GM12878 (cell line): ENCODE measurements at regions not wholly inside any gene's neighbourhood (a gene's known extent, or its start where the extent isn't known, plus 50 kb on each side); places are given as distances from the start of the nearest gene placed in this dataset.

ENCODE experiments used
- ATAC-seq: fragments of 200-7000 bp; cut with Tn5 transposase; 3 replicates; pipeline ENCODE4 v1.9.1; 2020; ENCODE audit warnings: mild to moderate bottlenecking, moderate library complexity
- BruUV-seq: library from RNA; stranded (reverse); fragments of 400-500 nt; replicated peaks from 2 replicates; lab custom pipeline; 2021; lab: Mats Ljungman, UMichigan
- CTCF ChIA-PET: fragments of 300-600 bp; sonication (Branson Sonifier 250); formaldehyde crosslinking; extraction: SDS; loops from one replicate; lab custom pipeline; 2021; ENCODE audit warnings: inconsistent platforms; lab: Yijun Ruan, JAX
- POLR2A ChIA-PET: fragments of 350-600 bp; formaldehyde crosslinking; extraction: SDS; loops from one replicate; lab custom pipeline; 2021; ENCODE audit warnings: inconsistent platforms; lab: Charles Lee
- RAD21 ChIA-PET: fragments of 300-600 bp; sonication (Branson Sonifier 250); formaldehyde crosslinking; loops from one replicate; lab custom pipeline; 2023; ENCODE audit warnings: antibody characterized with exemption; ENCODE audit not compliant: unreplicated experiment; lab: Charles Lee
- SMC1A ChIA-PET: fragments of 300-600 bp; sonication (Branson Sonifier 250); formaldehyde crosslinking; loops from one replicate; lab custom pipeline; 2023; ENCODE audit not compliant: unreplicated experiment, uncharacterized antibody; lab: Charles Lee
- DNase-seq: peaks from one replicate; pipeline ENCODE4 v3.0.0-alpha.2; 2011; ENCODE audit warnings: low read depth, low spot score
- FAIRE-seq: peaks from 3 replicates; lab custom pipeline; 2011; peaks lifted over from hg19 to GRCh38; lab: Jason Lieb, UNC
- H2AFZ ChIP-seq: 2 replicates; pipeline ENCODE4 v1.6.0; 2011; ENCODE audit warnings: low read depth, low read length, control low read depth; ENCODE audit not compliant: control insufficient read depth
- H3K27ac ChIP-seq: 2 replicates; pipeline ENCODE4 v1.5.1; 2011; ENCODE audit warnings: control low read depth; ENCODE audit not compliant: control insufficient read depth, insufficient read depth
- H3K27me3 ChIP-seq, 2 experiments: replicated peaks in 1 of 2; 2 replicates each; pipeline versions ENCODE4 v1.6.0 to v1.6.1; 2011; ENCODE audit warnings: low read length in 1 of 2; ENCODE audit not compliant: control insufficient read depth in 2 of 2, insufficient read depth in 2 of 2
- H3K36me3 ChIP-seq, 2 experiments: 2 replicates each; pipeline ENCODE4 v1.5.1; 2011; ENCODE audit warnings: low read length in 1 of 2; ENCODE audit not compliant: control insufficient read depth in 2 of 2, insufficient read depth in 2 of 2
- H3K4me1 ChIP-seq: 2 replicates; pipeline ENCODE4 v1.6.1; 2011; ENCODE audit warnings: mild to moderate bottlenecking, low read length, moderate library complexity, mixed read lengths; ENCODE audit not compliant: control insufficient read depth, insufficient read depth
- H3K4me2 ChIP-seq: 2 replicates; pipeline ENCODE4 v1.6.0; 2011; ENCODE audit warnings: control low read depth; ENCODE audit not compliant: control insufficient read depth, insufficient read depth
- H3K4me3 ChIP-seq: fragments of 200-600 bp; sonication (generic); 2 replicates; pipeline ENCODE4 v1.5.1; 2016
- H3K79me2 ChIP-seq: 2 replicates; pipeline ENCODE4 v1.6.0; 2011; ENCODE audit warnings: low read length; ENCODE audit not compliant: control insufficient read depth, insufficient read depth
- H3K9ac ChIP-seq: 2 replicates; pipeline ENCODE4 v1.8.0; 2011; ENCODE audit warnings: low read length, control low read depth, mixed read lengths; ENCODE audit not compliant: control insufficient read depth, insufficient read depth
- H3K9me3 ChIP-seq: replicated peaks from 3 replicates; pipeline ENCODE4 v1.5.1; 2011; ENCODE audit warnings: mild to moderate bottlenecking, low read length; ENCODE audit not compliant: control insufficient read depth, insufficient read depth
- H4K20me1 ChIP-seq: 2 replicates; pipeline ENCODE4 v1.6.0; 2011; ENCODE audit not compliant: control insufficient read depth, insufficient read depth
- GABPA ChIP-seq: IDR thresholded peaks from 2 replicates; pipeline ENCODE4 v1.6.1; 2014; ENCODE audit warnings: antibody characterized with exemption, low read depth, mild to moderate bottlenecking, inconsistent platforms
- JUNB ChIP-seq: IDR thresholded peaks from 2 replicates; pipeline ENCODE4 v1.6.1; 2016; ENCODE audit warnings: antibody characterized with exemption, mild to moderate bottlenecking
- MLLT1 ChIP-seq: fragments of 450-650 bp; IDR thresholded peaks from 2 replicates; pipeline ENCODE4 v1.6.1; 2016; ENCODE audit warnings: mild to moderate bottlenecking
- MXI1 ChIP-seq: fragments of 150-350 bp; IDR thresholded peaks from 2 replicates; pipeline ENCODE4 v1.6.1; 2011; ENCODE audit warnings: low read depth, mild to moderate bottlenecking, inconsistent platforms, low read length, improper control_type of control experiment
- PAX8 ChIP-seq: fragments of 450-650 bp; IDR thresholded peaks from 2 replicates; pipeline ENCODE4 v1.6.1; 2017; ENCODE audit warnings: mild to moderate bottlenecking, moderate library complexity
- PBX3 ChIP-seq: IDR thresholded peaks from 2 replicates; pipeline ENCODE4 v1.6.1; 2011; ENCODE audit warnings: mild to moderate bottlenecking, low read depth, low read length, moderate library complexity; ENCODE audit not compliant: insufficient replicate concordance
- PRDM15 ChIP-seq: fragments of 450-650 bp; formaldehyde crosslinking; IDR thresholded peaks from 2 replicates; pipeline ENCODE4 v1.4.0; 2020; ENCODE audit warnings: mild to moderate bottlenecking, moderate library complexity
- RCOR1 ChIP-seq: conservative IDR thresholded peaks from 2 replicates; pipeline ENCODE4 v1.6.1; 2012; ENCODE audit warnings: low read depth, low read length, improper control_type of control experiment
- SUPT20H ChIP-seq: IDR thresholded peaks from 2 replicates; pipeline ENCODE4 v1.6.1; 2011; ENCODE audit warnings: low read depth, mild to moderate bottlenecking, low read length, moderate library complexity, borderline replicate concordance; ENCODE audit not compliant: control insufficient read depth
- ZNF687 ChIP-seq: fragments of 450-650 bp; IDR thresholded peaks from 2 replicates; pipeline ENCODE4 v1.6.1; 2017; ENCODE audit warnings: mild to moderate bottlenecking, moderate library complexity
- WGBS: methylation state at CpG from one replicate; pipeline ENCODE4 v1.1.6; 2016; ENCODE audit warnings: low lambda C conversion rate; ENCODE audit not compliant: insufficient replicate concordance, insufficient coverage; ENCODE audit errors: missing lambda C conversion rate; 5-methylcytosine and 5-hydroxymethylcytosine counted together
- in situ Hi-C: fragments of 300-500 bp; cut with MboI; formaldehyde crosslinking; loops from 9 replicates; pipeline ENCODE4 v1.14.3; 2018; ENCODE audit warnings: mixed read lengths
- intact Hi-C: fragments of 100-400 bp; cut with micrococcal nuclease; formaldehyde crosslinking; loops from one replicate; pipeline ENCODE4 v1.14.2; 2022; ENCODE audit not compliant: unreplicated experiment

GRCh38 chr2:7722212-7722910 lies 805.1 kb downstream of the RNF144A start:
- peaks cover 4% of the 10 kb centered on the region; the same call in 1 of the 2 replicates for H3K4me1 ChIP-seq
- peak overlapping the region; percentile 20 for H3K27ac ChIP-seq
- in situ Hi-C loops, result no loop called here
- ChIA-PET SMC1A (interaction anchor here (0.7 to 11.5 kb wide), 27 partner anchors 8 to 561 kb away, joined by 3 to 94 read pairs (median 4); no protein-coding TSS in a partner anchor), RAD21 (interaction anchor here (0.5 to 2.2 kb wide), 10 partner anchors 19 to 591 kb away, joined by 3 to 9 read pairs (median 4); no protein-coding TSS in a partner anchor), CTCF (interaction anchor here (0.5 to 1.1 kb wide), 4 partner anchors 51 to 686 kb away, joined by 3 to 4 read pairs (median 3); no protein-coding TSS in a partner anchor), POLR2A (interaction anchor here (0.7 to 1.0 kb wide), 2 partner anchors 32 to 934 kb away, joined by 3 read pairs; no protein-coding TSS in a partner anchor)
- H4K20me1 ChIP-seq, result no peaks in the 10 kb centered on the region
- H3K79me2 ChIP-seq, result no peaks in the 10 kb centered on the region
- no peaks in the 10 kb centered on the region for H3K36me3 ChIP-seq
- BruUV-seq, result no TSS peak
- no peak overlapping the region for H2AFZ ChIP-seq
- ATAC-seq (peak; percentile 73), FAIRE-seq (no peak), DNase-seq (peak; percentile 62)
- peaks cover 3% of the 10 kb centered on the region; the same call in 1 of the 3 replicates for H3K9me3 ChIP-seq
- no peak overlapping the region; the same call in 1 of the 2 replicates for H3K4me3 ChIP-seq
- H3K27me3 ChIP-seq, result no peaks in the 10 kb centered on the region
- no peak overlapping the region for H3K9ac ChIP-seq
- H3K4me2 ChIP-seq, result peak overlapping the region; percentile 34; the same call in 1 of the 2 replicates
- intact Hi-C loops, result loop anchor here (5.0 to 10.0 kb wide), 8 partner anchors 55 to 962 kb away; partner anchors contain the start of gene ID2
- WGBS, result 29% methylated on average over 13 of the region's 13 CpGs
- TF ChIP-seq ZNF687, result peak; percentile 57; the same call in 1 of the 2 replicates
- TF ChIP-seq GABPA, result no peak
- TF ChIP-seq JUNB, result peak; percentile 62; the same call in 1 of the 2 replicates
- TF ChIP-seq MXI1, result peak; percentile 50; the same call in 1 of the 2 replicates
- no peak for TF ChIP-seq RCOR1
- no peak for TF ChIP-seq SUPT20H
- TF ChIP-seq PRDM15 (CRISPR knock-in tag), result no peak
- TF ChIP-seq MLLT1, result peak; percentile 77; the same call in 1 of the 2 replicates
- TF ChIP-seq PBX3, result no peak
- TF ChIP-seq PAX8, result no peak
